SK-N-SH (cell line): ENCODE measurements at regions not wholly inside any gene's neighbourhood (a gene's known extent, or its start where the extent isn't known, plus 50 kb on each side); places are given as distances from the start of the nearest gene placed in this dataset.

Source experiments
- CHD2 ChIP-seq: fragments of 150-350 bp; IDR thresholded peaks from 2 replicates; pipeline ENCODE4 v1.6.1; 2018; ENCODE audit warnings: low read length; ENCODE audit not compliant: partially characterized antibody
- CTCF ChIP-seq: fragments of 200-600 bp; sonication (generic); IDR thresholded peaks from 2 replicates; pipeline ENCODE4 v1.6.1; 2017; ENCODE audit warnings: antibody characterized with exemption, mild to moderate bottlenecking, moderate library complexity
- EZH2phosphoT487 ChIP-seq: fragments of 200-600 bp; sonication (generic); IDR thresholded peaks from 2 replicates; pipeline ENCODE4 v1.6.1; 2017; ENCODE audit warnings: low read depth, mixed run types, mild to moderate bottlenecking, antibody characterized with exemption, moderate library complexity, borderline replicate concordance
- NRF1 ChIP-seq: IDR thresholded peaks from 2 replicates; pipeline ENCODE4 v1.6.1; 2012; ENCODE audit warnings: low read depth, mild to moderate bottlenecking, low read length
- RCOR1 ChIP-seq: fragments of 150-350 bp; IDR thresholded peaks from 2 replicates; pipeline ENCODE4 v1.6.1; 2017; ENCODE audit warnings: antibody characterized with exemption, low read length
- REST ChIP-seq: IDR thresholded peaks from 2 replicates; pipeline ENCODE4 v1.6.1; 2012; ENCODE audit warnings: mild to moderate bottlenecking, low read depth, low read length, moderate library complexity
- TAF1 ChIP-seq: IDR thresholded peaks from 2 replicates; pipeline ENCODE4 v1.6.1; 2012; ENCODE audit warnings: low read depth, mild to moderate bottlenecking, low read length, moderate library complexity, borderline replicate concordance
- YY1 ChIP-seq: IDR thresholded peaks from 2 replicates; pipeline ENCODE4 v1.4.0; 2012; ENCODE audit warnings: low read depth, mild to moderate bottlenecking

DNA sequence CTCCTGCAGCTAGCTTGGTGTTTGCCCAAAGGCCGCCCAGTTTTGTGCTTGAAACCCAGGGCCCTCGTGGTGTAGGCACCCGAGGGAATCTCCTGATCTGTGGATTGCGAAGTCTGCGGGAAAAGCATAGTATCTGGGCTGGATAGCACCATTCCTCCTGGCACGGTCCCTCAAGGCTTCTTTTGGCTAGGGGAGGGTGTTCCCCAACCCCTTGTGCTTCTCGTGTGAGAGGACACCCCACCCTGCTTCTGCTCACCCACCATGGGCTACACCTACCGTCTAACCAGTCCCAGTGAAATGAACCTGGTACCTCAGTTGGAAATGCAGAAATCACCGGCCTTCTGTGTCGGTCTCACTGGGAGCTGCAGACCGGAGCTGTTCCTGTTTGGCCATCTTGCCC lies 403.5 kb downstream of the USP25 start:
- no peak for TF ChIP-seq CTCF
- no peak for TF ChIP-seq NRF1
- no peak for TF ChIP-seq CHD2
- TF ChIP-seq EZH2phosphoT487: no peak
- no peak for TF ChIP-seq RCOR1
- no peak for TF ChIP-seq TAF1
- TF ChIP-seq REST: no peak
- TF ChIP-seq YY1: no peak
